H1 (cell line): ENCODE measurements at regions not wholly inside any gene's neighbourhood (a gene's known extent, or its start where the extent isn't known, plus 50 kb on each side); places are given as distances from the start of the nearest gene placed in this dataset.

Experiments used
- CBX5 ChIP-seq: fragments of 300-800, 300-1000 bp; sonication (generic); IDR thresholded peaks from 2 replicates; pipeline ENCODE4 v1.7.1; 2016; ENCODE audit warnings: antibody characterized with exemption, low read length, low read depth
- CHD2 ChIP-seq: IDR thresholded peaks from 2 replicates; pipeline ENCODE4 v1.6.1; 2012; ENCODE audit warnings: low read length, improper control_type of control experiment
- KDM1A ChIP-seq: fragments of 200-600, 300-600 bp; sonication (generic); IDR thresholded peaks from 2 replicates; pipeline ENCODE4 v1.7.1; 2016; ENCODE audit warnings: mild to moderate bottlenecking, low read length, borderline replicate concordance
- RBBP5 ChIP-seq: IDR thresholded peaks from 2 replicates; pipeline ENCODE4 v1.7.1; 2012; ENCODE audit warnings: low read depth, mild to moderate bottlenecking, inconsistent platforms, low read length, moderate library complexity, borderline replicate concordance
- SIX5 ChIP-seq: IDR thresholded peaks from 2 replicates; pipeline ENCODE4 v1.6.1; 2011; ENCODE audit warnings: mild to moderate bottlenecking, low read depth, low read length
- SP1 ChIP-seq: IDR thresholded peaks from 2 replicates; pipeline ENCODE4 v1.6.1; 2011; ENCODE audit warnings: low read depth, low read length
- SRF ChIP-seq: IDR thresholded peaks from 2 replicates; pipeline ENCODE4 v1.6.1; 2011; ENCODE audit warnings: mild to moderate bottlenecking, low read depth, low read length, moderate library complexity
- SUZ12 ChIP-seq: fragments of 200-600 bp; sonication (generic); IDR thresholded peaks from 2 replicates; pipeline ENCODE4 v1.6.1; 2012; ENCODE audit warnings: mild to moderate bottlenecking, inconsistent platforms, low read length, moderate library complexity, mixed read lengths

DNA sequence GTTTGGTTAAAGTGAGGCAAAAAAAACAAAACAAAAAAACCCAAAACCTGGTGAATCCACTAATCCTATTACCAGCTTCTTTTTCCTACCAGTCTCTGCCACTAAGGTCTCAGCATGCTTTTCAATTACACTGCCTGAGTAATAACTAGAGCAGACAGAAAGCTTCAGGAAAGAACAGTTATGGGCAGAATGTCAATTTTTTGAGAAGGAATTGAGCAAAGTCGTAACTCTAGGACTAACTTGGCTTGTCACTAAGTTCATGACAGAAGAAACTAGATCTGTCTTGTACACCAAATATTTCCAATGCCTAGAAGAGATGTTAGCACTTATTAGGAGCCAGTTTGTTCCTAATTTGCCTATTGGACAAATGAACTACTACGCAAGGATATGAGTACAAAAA lies 148.8 kb upstream of the CNOT2 start (continued):
- TF ChIP-seq KDM1A (no peak), SRF (no peak), CBX5 (no peak), RBBP5 (no peak), CHD2 (no peak), SP1 (no peak), SUZ12 (no peak), SIX5 (no peak)
- TF ChIP-seq, all 59 proteins: peak for 0
